Breast epithelium (tissue), 3 donors: ENCODE measurements at regions not wholly inside any gene's neighbourhood (a gene's known extent, or its start where the extent isn't known, plus 50 kb on each side); places are given as distances from the start of the nearest gene placed in this dataset.
"Not testable (repeated sequence)": the region's sequence is repeated elsewhere in the genome, so short reads cannot be mapped to it uniquely, and the experiment has no call there.

Experiments
- POLR2AphosphoS5 ChIP-seq, 3 donors: sonication (generic); formaldehyde crosslinking; IDR thresholded peaks; one replicate each; pipeline ENCODE4 v1.6.1; 2017; ENCODE audit warnings: antibody characterized with exemption in 3 of 3
- TF ChIP-seq, protein P1 (sequence below), 3 donors: fragments of 450-650 bp; IDR thresholded peaks; one replicate each; pipeline ENCODE4 v1.5.1; 2016 to 2017; ENCODE audit warnings: antibody characterized with exemption in 3 of 3, mild to moderate bottlenecking in 3 of 3, moderate library complexity in 3 of 3

DNA sequence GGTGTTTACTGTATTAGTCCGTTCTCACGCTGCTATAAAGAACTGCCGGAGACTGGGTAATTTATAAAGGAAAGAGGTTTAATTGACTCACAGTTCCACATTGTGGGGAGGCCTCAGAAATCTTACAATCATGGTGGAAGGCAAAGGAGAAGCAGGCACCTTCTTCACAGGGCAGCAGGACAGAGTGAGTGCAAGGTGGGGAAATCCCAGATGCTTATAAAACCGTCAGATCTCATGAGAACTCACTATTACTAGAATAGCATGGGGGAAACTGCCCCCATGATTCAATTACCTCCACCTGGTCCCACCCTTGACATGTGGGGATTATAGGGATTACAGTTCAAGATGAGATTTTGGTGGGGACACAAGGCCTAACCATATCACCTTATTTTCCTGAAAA, 60.1 kb upstream of the IFNGR1 start:
- TF ChIP-seq, protein P1, sequence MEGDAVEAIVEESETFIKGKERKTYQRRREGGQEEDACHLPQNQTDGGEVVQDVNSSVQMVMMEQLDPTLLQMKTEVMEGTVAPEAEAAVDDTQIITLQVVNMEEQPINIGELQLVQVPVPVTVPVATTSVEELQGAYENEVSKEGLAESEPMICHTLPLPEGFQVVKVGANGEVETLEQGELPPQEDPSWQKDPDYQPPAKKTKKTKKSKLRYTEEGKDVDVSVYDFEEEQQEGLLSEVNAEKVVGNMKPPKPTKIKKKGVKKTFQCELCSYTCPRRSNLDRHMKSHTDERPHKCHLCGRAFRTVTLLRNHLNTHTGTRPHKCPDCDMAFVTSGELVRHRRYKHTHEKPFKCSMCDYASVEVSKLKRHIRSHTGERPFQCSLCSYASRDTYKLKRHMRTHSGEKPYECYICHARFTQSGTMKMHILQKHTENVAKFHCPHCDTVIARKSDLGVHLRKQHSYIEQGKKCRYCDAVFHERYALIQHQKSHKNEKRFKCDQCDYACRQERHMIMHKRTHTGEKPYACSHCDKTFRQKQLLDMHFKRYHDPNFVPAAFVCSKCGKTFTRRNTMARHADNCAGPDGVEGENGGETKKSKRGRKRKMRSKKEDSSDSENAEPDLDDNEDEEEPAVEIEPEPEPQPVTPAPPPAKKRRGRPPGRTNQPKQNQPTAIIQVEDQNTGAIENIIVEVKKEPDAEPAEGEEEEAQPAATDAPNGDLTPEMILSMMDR (IDR thresholded peaks at IDR 0.05) = not testable (repeated sequence)
- TF ChIP-seq POLR2AphosphoS5 (IDR thresholded peaks at IDR 0.05) = not testable (repeated sequence)
